ENCODE measurements at regions not wholly inside any gene's neighbourhood (a gene's known extent, or its start where the extent isn't known, plus 50 kb on each side); places are given as distances from the start of the nearest gene placed in this dataset.

- TF ChIP-seq CTCF (conservative IDR thresholded peaks at IDR 0.05; ENCODE audit: low read depth in 2 of 2), result no peak
- no peak for TF ChIP-seq EZH2phosphoT487 (IDR thresholded peaks at IDR 0.05; ENCODE audit: unreplicated experiment)
- TF ChIP-seq NANOG (IDR thresholded peaks at IDR 0.05; ENCODE audit: borderline replicate concordance), result no peak
- TF ChIP-seq REST (IDR thresholded peaks at IDR 0.05; ENCODE audit: unreplicated experiment), result no peak
- no peak for TF ChIP-seq STAT1 (IDR thresholded peaks at IDR 0.05; ENCODE audit: unreplicated experiment)
- TF ChIP-seq JUNB (IDR thresholded peaks at IDR 0.05; ENCODE audit: unreplicated experiment), result no peak
- TF ChIP-seq ZNF331 (CRISPR knock-in tag; IDR thresholded peaks at IDR 0.05; ENCODE audit: low read depth), result no peak
Measured at GRCh38 chr13:111011899-111012298, 97.0 kb upstream of the ANKRD10 start (continued).

GRCh38 chr13:111008351-111008750 is 93.5 kb upstream of the ANKRD10 start:
- H3K36me3 Mint-ChIP-seq (ENCODE audit: low read depth), result no peaks in the 10 kb centered on the region
- Histone ChIP-seq H3K9me2 (ENCODE audit: insufficient read depth) (no peaks in the 10 kb centered on the region), H3K79me2 (replicated peaks; ENCODE audit: insufficient read depth) (no peaks in the 10 kb centered on the region), H3K4me1 (ENCODE audit: insufficient read depth) (no peaks in the 10 kb centered on the region), H4K20me1 (replicated peaks; ENCODE audit: insufficient read depth) (no peaks in the 10 kb centered on the region), H3K36me3 (ENCODE audit: insufficient read depth) (no peaks in the 10 kb centered on the region), H3K4me2 (no peak overlapping the region), H3F3A (replicated peaks; ENCODE audit: low read depth) (no peaks in the 10 kb centered on the region), H2AFZ (peak overlapping the region; percentile 57; the same call in 1 of the 2 replicates), H3K27me3 (ENCODE audit: insufficient read depth) (no peaks in the 10 kb centered on the region), H3K4me3 (no peak overlapping the region), H3K27ac (ENCODE audit: low read depth) (no peak overlapping the region)
- no peak overlapping the region for H3K4me3 Mint-ChIP-seq
- H3K4me1 Mint-ChIP-seq, result peaks cover 8% of the 10 kb centered on the region; the same call in 2 of the 3 replicates
- no peak overlapping the region for H3K27ac Mint-ChIP-seq
- ATAC-seq, result no peak
- H3K27me3 Mint-ChIP-seq (ENCODE audit: insufficient read depth, low read depth, poor library complexity), result no peaks in the 10 kb centered on the region
- no peaks in the 10 kb centered on the region for H3K9me3 Mint-ChIP-seq
- DNase-seq (ENCODE audit: low spot score), result no peak
- TF ChIP-seq ZNF114 (CRISPR knock-in tag; IDR thresholded peaks at IDR 0.05) (no peak), POLR2AphosphoS5 (IDR thresholded peaks at IDR 0.05; ENCODE audit: low read depth) (no peak), CREB1 (CRISPR knock-in tag; IDR thresholded peaks at IDR 0.05; ENCODE audit: low read depth) (no peak), CTCF (conservative IDR thresholded peaks at IDR 0.05; ENCODE audit: low read depth in 2 of 2) (no peak), ZNF331 (CRISPR knock-in tag; IDR thresholded peaks at IDR 0.05; ENCODE audit: low read depth) (no peak), STAT1 (IDR thresholded peaks at IDR 0.05; ENCODE audit: unreplicated experiment) (no peak), EZH2 (IDR thresholded peaks at IDR 0.05; ENCODE audit: low read depth, unreplicated experiment) (no peak), REST (IDR thresholded peaks at IDR 0.05; ENCODE audit: unreplicated experiment) (no peak), JUNB (IDR thresholded peaks at IDR 0.05; ENCODE audit: unreplicated experiment) (no peak), EZH2phosphoT487 (IDR thresholded peaks at IDR 0.05; ENCODE audit: unreplicated experiment) (no peak), ETS1 (IDR thresholded peaks at IDR 0.05) (no peak), NANOG (IDR thresholded peaks at IDR 0.05; ENCODE audit: borderline replicate concordance) (no peak)

Measured in GM23338 (cell line).